HG03060 (cell line): ENCODE measurements at regions not wholly inside any gene's neighbourhood (a gene's known extent, or its start where the extent isn't known, plus 50 kb on each side); places are given as distances from the start of the nearest gene placed in this dataset.

Experiments used
- ATAC-seq: cut with Tn5 transposase; IDR thresholded peaks from one replicate; pipeline ENCODE4 v1.9.1; 2021; ENCODE audit warnings: low read depth, moderate number of reproducible peaks; ENCODE audit not compliant: unreplicated experiment

GRCh38 chr7:115106316-115106715, 184.4 kb downstream of the MDFIC start:
- no peak for ATAC-seq

- ATAC-seq: no peak
Observed at GRCh38 chr7:115102738-115103137, 180.8 kb downstream of the MDFIC start.

GRCh38 chr7:115101199-115101598, 179.3 kb downstream of the MDFIC start:
- no peak for ATAC-seq

- no peak for ATAC-seq
Observed at GRCh38 chr7:115099906-115100305, 178.0 kb downstream of the MDFIC start.

DNA sequence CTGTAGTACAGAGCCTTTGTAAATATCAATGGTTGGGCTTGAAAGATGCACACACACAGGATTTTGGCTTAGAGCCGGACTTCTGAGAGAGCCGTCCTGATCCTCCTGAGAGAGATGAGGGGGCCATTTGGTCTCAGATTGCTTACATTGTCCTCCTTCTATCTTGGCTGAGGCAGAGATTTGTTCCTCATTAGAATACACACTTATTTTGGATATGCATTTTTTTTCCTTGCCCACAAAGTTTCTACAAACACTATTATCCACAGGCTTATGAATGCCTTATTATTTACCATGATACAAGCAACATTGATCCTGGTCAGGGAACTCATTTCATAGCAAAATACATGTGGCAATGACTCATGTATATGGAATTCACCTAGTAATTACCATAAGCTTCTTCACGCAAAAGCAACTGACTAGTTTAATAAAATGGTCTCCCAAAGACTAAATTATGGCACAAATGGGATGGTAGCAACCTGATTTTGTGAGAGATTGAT, 175.3 kb downstream of the MDFIC start:
- ATAC-seq: no peak

- ATAC-seq: no peak
Observed at GRCh38 chr7:115096262-115096661, 174.4 kb downstream of the MDFIC start.

DNA sequence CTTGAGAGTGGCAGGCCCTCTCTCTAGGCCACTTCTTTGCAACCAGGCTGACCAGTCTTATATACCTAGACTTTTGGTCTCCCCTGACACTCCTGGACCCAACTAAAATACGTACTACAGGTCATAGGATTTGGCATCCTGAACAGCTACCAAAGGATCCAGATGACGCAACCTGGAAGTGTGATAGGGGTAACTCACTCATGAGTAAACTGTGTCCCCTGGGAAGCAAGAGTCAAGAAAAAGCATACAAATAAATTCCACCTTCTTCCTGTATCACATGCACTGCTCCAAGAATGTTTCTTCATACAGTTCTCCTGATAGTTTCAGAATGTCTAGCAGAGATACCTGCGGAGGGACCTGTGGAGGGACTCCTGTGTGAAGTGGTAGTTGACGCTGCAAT, 172.3 kb downstream of the MDFIC start:
- no peak for ATAC-seq

DNA sequence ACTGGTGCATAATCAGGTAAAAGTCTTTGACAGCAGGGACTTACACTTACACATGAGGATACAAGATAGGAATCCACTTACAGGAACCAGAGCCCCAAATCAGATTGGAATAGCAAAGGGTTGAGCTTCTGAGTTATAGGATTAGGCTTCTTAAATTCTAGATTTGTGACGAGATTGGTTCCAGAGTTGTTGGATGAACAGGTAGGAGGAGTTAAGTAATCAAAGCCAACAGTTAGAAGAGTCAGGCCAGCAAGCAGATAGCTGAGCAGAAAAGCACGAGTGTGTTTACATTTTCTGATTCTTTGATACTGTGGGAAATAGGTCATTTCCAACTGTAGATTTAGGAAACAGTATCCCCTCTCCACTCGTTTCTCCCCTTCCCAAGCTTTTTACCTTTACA, 167.0 kb downstream of the MDFIC start:
- no peak for ATAC-seq

DNA sequence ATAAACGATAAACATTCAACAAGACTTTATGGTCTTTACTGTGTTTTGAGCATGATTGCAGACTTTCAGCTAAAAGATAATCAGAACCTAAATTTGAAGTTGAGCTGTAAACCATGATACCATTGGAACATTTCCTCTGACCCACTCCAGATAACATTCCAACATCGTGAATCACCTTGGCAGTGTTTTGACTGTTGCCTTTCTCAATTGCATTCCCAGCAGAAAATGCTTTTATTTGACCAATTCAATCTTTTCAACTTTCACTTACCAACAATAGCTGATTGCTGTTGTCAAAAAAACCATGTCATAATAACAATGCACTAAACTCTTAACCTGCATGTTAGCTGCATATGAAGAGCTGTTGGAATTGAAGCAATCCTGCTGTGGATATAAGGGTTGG, 165.5 kb downstream of the MDFIC start:
- no peak for ATAC-seq

GRCh38 chr7:115086146-115086841, 164.4 kb downstream of the MDFIC start:
- no peak for ATAC-seq

GRCh38 chr7:115085421-115085820, 163.5 kb downstream of the MDFIC start:
- no peak for ATAC-seq

DNA sequence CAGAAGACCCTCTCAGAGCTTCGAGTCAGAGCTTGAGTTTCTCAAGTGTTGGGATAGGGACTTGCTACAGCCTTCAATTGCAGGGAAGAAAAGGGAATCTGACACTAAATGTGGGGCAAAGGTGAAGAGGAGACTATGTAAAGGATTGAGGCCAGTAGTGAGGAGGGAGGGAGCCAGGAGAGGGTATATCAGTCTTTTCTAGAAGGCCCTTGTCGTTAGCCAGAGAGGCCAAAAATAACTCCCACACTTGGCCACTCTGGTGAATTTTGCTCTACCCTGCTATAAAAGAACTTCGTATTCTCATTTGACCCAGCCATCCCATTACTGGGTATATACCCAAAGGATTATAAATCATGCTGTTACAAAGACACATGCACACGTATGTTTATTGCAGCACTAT, 162.0 kb downstream of the MDFIC start:
- ATAC-seq: no peak

DNA sequence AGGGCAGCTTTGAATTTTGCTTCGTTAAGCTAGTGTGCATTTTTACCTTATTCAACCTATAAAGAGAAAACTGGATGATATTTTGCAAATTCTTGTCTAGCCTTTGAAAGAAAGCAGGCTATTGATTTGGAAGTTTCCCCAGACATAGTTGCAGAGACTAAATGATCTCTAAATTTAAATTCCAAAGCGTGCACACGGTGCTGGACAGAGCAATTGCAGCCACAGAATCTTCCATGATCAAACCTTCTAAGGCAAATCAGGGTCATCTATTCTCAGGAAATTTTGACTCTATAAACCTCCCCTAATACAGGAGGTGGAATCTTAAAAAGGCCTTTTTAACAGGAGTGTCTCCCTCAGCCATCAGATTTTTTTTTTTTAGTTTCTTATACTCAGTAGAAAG, 159.9 kb downstream of the MDFIC start:
- ATAC-seq: no peak

- ATAC-seq: no peak
Observed at GRCh38 chr7:115078851-115079250, 157.0 kb downstream of the MDFIC start.

DNA sequence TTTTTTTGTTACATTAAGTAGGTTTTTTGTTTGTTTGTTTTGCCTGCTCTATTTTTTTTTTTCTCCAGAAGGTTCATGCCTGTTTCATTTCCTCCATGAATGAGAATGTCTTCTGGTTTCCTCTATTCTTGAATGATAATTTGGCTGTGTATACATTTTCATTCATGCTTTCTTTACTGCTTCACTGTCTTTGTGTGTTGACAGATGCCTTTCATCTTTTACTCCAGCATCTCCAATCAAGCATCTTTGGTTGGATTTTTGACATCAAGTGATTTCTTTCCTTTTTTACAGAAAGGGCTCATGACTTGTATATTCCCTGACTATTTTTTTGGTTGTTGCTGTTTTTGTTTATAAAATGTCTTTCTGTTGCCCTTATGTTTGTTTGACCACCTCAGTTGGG, 156.5 kb downstream of the MDFIC start:
- ATAC-seq: no peak

- no peak for ATAC-seq
Observed at GRCh38 chr7:115070311-115070710, 148.4 kb downstream of the MDFIC start.
